Naive B cell (primary cell): ENCODE measurements at regions not wholly inside any gene's neighbourhood (a gene's known extent, or its start where the extent isn't known, plus 50 kb on each side); places are given as distances from the start of the nearest gene placed in this dataset.

Experiments
- ATAC-seq, 2 donors: fragments of 150-1000 bp; cut with Tn5 transposase; 2 replicates each; pipeline ENCODE4 v1.10.0; 2021; ENCODE audit warnings: low read depth in 2 of 2, mild to moderate bottlenecking in 2 of 2, moderate library complexity in 2 of 2
- DNase-seq: peaks from one replicate; pipeline ENCODE4 v3.0.0; 2022
- H3K27ac Mint-ChIP-seq, 6 donors: one replicate each; pipeline ENCODE4 v1.8.0; 2020 to 2022; ENCODE audit warnings: mild to moderate bottlenecking in 6 of 6, mixed read lengths in 6 of 6, moderate library complexity in 5 of 6, inconsistent platforms in 2 of 6
- H3K27me3 Mint-ChIP-seq, 3 donors: one replicate each; pipeline ENCODE4 v1.8.0; 2021 to 2022; ENCODE audit warnings: mixed read lengths in 3 of 3, mild to moderate bottlenecking in 1 of 3
- H3K36me3 Mint-ChIP-seq, 2 donors: one replicate each; pipeline ENCODE4 v1.8.0; 2020 to 2022; ENCODE audit warnings: mixed read lengths in 2 of 2, inconsistent platforms in 1 of 2, mild to moderate bottlenecking in 1 of 2
- H3K4me1 Mint-ChIP-seq, 3 donors: one replicate each; pipeline ENCODE4 v1.8.0; 2020 to 2022; ENCODE audit warnings: mixed read lengths in 3 of 3, inconsistent platforms in 1 of 3, mild to moderate bottlenecking in 1 of 3, moderate library complexity in 1 of 3
- H3K4me3 Mint-ChIP-seq, 8 donors: one replicate each; pipeline ENCODE4 v1.8.0; 2020 to 2022; ENCODE audit warnings: mild to moderate bottlenecking in 8 of 8, mixed read lengths in 8 of 8, moderate library complexity in 8 of 8, inconsistent platforms in 2 of 8
- H3K9me3 Mint-ChIP-seq, 7 donors: one replicate each; pipeline ENCODE4 v1.8.0; 2020 to 2022; ENCODE audit warnings: mixed read lengths in 7 of 7, mild to moderate bottlenecking in 5 of 7, inconsistent platforms in 2 of 7, moderate library complexity in 1 of 7

DNA sequence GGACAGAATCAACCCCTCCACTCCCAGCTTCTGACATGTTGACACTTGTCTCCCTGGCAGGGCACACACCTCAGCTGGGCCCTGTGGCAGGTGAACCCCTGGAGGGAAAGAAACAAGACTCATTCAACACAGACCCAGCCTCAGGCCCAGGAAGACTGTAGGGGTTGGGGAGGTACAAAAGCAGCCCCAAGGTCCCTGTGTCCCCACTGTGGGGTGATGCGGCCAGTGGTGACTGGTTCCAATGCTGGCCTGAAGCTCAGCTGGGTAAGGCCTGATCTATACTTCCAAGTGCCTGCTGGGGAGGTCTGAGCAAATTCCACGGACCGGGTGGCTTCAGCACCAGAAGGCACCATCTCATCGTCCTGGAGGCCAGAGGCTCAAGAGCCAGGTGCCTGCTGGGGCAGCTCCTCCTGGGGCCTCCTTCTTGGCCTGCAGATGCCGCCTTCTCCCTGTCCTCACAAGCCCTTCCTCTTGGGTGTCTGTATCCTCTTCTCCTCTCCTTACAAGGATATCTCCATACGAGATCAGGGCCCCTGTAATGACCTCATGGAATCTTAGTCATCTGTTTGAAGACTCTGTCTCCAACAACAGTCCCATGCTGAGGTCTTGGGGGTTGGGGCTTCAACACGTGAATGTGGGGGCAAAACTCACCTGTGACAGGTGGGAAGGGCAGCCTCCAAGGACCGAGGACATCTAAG is 1492.1 kb downstream of the BRD1 start:
- no peak for ATAC-seq
- Mint-ChIP-seq H3K4me1 (peaks cover 3 to 5% (median 3%) of the 10 kb centered on the region in 3 donors), H3K27ac (no peak overlapping the region), H3K4me3 (no peak overlapping the region), H3K9me3 (peaks cover 0 to 8% (median 0%) of the 10 kb centered on the region in 7 donors), H3K36me3 (no peaks in the 10 kb centered on the region), H3K27me3 (peaks cover 16 to 26% (median 25%) of the 10 kb centered on the region in 3 donors)
- DNase-seq = no peak

DNA sequence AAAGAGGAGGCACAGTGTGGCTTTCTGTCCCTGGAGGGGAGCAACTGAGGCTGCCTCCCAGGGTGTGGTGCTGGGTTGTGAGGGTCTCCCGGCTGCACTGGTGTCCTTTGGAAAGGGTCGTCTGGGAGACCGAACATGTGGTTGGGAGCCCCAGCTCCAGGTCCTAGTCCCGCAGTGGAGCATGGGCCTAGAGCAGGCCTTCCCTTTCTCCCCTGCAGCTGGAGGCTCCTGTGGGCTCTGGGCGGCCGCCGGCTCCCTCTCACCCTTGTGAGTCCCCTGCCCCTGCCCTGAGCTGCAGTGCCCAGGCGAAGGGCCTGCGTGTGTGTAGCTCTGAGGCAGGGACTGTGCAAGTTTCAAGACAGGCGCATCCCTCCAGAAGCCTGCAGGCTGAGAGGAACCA is 1492.7 kb downstream of the BRD1 start:
- DNase-seq (no peak), ATAC-seq (no peak)
- H3K4me3 Mint-ChIP-seq = no peak overlapping the region
- H3K36me3 Mint-ChIP-seq = no peaks in the 10 kb centered on the region
- H3K27ac Mint-ChIP-seq = no peak overlapping the region
- H3K27me3 Mint-ChIP-seq = peaks cover 15 to 24% (median 20%) of the 10 kb centered on the region in 3 donors
- peaks cover 3 to 5% (median 3%) of the 10 kb centered on the region in 3 donors for H3K4me1 Mint-ChIP-seq
- H3K9me3 Mint-ChIP-seq = peaks cover 0 to 9% (median 2%) of the 10 kb centered on the region in 7 donors

DNA sequence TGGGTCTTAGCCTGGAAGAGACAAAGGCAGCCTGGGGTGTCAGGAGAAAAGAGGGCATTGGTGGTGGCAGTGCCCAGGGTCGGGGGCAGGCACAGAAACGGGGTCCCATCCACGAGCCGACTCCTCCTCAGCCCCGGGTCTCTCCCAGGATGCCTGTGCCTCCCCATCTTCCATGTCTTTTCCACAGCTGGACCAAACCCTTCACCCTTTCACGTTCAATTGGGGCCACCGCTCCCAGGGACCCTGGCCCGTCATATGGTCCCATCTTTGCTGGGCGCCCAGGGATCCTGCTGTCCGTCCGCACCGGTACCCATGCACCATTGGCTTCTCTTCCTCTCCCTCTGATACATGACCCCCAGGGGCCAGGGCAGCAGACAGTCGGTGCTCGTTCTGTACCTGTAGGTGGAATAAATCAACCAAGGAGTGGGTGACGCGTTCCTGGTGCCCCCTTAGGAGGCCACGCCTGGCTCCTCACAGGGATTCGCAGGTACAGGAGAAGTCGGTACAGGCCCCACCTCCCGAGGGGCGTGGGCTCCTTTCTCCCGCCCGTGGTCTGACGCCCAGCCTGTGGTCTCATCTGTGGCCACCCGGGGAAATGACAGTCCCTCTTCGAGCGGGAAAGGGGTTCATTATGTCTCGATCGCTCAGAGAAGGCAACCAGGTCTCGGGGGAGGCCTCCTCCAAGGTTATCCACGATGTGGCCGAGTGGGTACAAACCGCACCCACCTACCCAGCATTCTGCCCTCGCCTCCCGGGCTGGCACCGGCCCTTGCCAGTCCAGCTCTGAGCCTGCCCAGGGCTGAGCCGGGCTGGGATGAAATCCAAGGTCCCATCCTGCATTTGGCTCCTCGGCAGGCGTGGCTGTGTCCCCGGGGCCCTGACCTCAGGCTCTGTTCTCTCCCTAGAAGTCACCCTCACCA is 1493.6 kb downstream of the BRD1 start:
- Mint-ChIP-seq H3K27ac (peak overlapping the region in 2 of 6 donors; percentile 36 to 70), H3K9me3 (peaks cover 4 to 13% (median 10%) of the 10 kb centered on the region in 7 donors), H3K27me3 (peaks cover 12 to 21% (median 15%) of the 10 kb centered on the region in 3 donors), H3K4me1 (peaks cover 3 to 5% (median 3%) of the 10 kb centered on the region in 3 donors), H3K36me3 (peaks cover 7 to 8% of the 10 kb centered on the region in 2 donors), H3K4me3 (no peak overlapping the region)
- no peak for ATAC-seq
- no peak for DNase-seq

DNA sequence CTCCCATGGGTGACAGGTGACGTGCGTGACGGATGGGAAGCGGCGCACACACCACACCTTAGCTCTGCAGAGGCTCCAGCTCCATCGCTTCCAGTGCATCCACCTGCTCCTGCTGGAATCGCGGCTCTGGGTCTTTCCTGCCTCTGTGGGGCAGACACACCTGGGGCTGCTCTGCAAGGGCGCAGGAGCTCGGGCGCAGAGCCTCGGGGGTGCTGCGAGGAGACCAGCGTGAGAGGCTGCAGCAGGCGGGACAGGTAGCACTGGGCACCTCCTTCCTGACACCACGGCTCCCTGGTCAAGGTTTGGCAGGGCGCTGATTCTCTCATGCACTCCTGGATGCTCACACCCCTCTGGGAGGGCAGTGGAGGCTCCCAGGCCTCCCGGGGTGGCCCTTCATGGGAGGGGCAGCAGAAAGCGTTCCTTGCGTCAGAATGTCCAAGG is 1494.3 kb downstream of the BRD1 start:
- Mint-ChIP-seq H3K27ac (no peak overlapping the region), H3K27me3 (peaks cover 8 to 21% (median 12%) of the 10 kb centered on the region in 3 donors), H3K36me3 (peaks cover 7 to 15% of the 10 kb centered on the region in 2 donors), H3K4me1 (peaks cover 3 to 5% (median 5%) of the 10 kb centered on the region in 3 donors), H3K9me3 (peaks cover 4 to 19% (median 12%) of the 10 kb centered on the region in 7 donors), H3K4me3 (no peak overlapping the region)
- ATAC-seq (no peak), DNase-seq (no peak)

DNA sequence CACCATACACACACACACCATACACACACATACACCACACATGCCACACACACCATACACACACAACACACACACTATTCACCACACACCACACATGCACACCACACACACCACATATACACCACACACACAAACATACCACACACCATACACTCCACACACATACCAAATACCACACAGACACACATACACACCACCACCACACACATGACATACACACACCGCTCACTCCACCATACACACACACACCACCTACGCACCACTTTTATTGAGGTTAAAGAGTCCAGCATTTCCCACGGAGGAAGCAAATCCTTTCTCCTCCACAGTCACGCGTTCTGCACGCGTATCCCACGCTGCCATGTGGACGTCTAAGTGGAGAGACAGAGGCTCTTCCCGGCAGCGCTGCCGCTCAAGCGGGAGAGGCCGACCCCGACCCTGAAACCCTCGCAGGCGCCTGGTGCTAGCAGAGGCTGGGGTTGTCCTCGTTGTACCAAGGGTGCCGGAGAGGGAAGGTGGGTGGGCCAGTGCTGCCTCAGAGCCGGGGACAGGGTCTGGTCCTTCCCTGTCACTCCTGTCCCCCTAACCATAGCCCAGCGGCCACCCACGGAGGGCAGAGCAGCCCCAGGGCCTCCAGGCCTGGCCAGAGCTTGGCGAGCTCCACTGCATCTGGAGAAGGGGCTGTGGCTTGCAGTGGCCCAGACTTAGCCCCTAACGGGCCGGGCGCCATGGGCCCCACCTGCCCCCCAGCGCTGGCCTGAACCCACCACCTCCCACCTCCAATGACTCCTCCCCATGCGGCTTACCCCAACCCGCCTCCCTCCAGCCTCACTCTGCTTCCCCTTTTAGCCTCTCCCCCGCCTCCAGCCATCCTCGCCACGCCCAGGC is 1495.0 kb downstream of the BRD1 start:
- H3K4me1 Mint-ChIP-seq = peaks cover under 1 to 3% (median 3%) of the 10 kb centered on the region in 3 donors
- H3K36me3 Mint-ChIP-seq = peaks cover 7 to 20% of the 10 kb centered on the region in 2 donors
- DNase-seq (no peak), ATAC-seq (no peak)
- peaks cover 2 to 16% (median 11%) of the 10 kb centered on the region in 3 donors for H3K27me3 Mint-ChIP-seq
- peaks cover 4 to 22% (median 16%) of the 10 kb centered on the region in 7 donors for H3K9me3 Mint-ChIP-seq
- H3K27ac Mint-ChIP-seq = peak overlapping the region in 1 of 6 donors; percentile 81
- no peak overlapping the region for H3K4me3 Mint-ChIP-seq

DNA sequence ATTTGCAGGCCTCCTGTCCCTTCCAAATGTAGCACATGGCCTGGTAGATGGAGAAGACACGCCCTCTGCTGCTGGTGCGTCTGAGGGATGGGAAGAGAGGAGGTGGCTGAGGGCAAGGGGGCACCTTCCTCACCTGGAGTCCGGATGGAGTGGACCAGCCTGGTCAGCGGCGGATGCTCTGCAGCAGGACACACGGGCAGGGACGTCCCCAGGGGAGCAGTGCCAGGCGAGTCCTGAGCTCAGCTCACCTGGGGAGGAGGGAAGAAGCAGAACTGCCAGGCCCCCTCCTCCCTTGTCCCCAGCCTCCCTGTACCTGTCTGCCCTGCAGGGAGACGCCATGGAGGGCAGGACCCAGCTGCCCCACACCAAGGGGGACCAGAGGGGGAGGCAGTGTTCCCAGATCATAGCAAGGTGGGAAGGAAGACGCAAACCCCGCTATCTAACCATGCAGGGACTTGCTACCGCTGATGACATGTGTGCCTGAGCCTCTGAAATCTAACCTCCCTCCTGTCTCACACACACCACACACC is 1495.9 kb downstream of the BRD1 start:
- no peak overlapping the region for H3K4me3 Mint-ChIP-seq

DNA sequence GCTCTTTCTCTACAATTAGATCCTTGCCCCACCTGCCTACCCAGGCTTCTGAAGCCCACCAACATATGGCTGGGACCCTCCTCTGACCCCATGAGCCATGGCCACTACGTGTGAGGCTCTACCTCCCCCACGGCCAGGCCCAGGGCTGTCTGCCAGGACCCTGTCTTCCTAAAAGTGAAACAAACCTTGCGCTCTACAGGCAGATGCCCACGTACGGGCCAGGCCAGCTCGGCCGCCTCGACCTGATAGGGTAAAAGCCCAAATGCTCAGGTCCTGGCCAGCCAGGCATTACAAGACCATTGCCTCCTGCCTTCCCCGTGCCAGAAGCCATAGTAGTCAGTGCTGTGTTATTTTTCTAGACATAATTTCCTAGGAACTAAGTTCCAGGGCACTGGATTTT is 1496.4 kb downstream of the BRD1 start:
- Mint-ChIP-seq H3K4me1 (peaks cover 0 to 3% (median 3%) of the 10 kb centered on the region in 3 donors), H3K36me3 (peaks cover 7 to 20% of the 10 kb centered on the region in 2 donors), H3K9me3 (peaks cover 4 to 31% (median 16%) of the 10 kb centered on the region in 7 donors), H3K27me3 (peaks cover 0 to 15% (median 8%) of the 10 kb centered on the region in 3 donors), H3K4me3 (peak overlapping the region in 1 of 8 donors; percentile 47), H3K27ac (no peak overlapping the region)
- DNase-seq (no peak), ATAC-seq (no peak)

More for the DNA sequence above, 1495.9 kb downstream of the BRD1 start:
- peaks cover 0 to 15% (median 8%) of the 10 kb centered on the region in 3 donors for H3K27me3 Mint-ChIP-seq
- peaks cover 0 to 3% (median 3%) of the 10 kb centered on the region in 3 donors for H3K4me1 Mint-ChIP-seq
- DNase-seq = no peak
- H3K27ac Mint-ChIP-seq = no peak overlapping the region
- ATAC-seq = no peak
- H3K36me3 Mint-ChIP-seq = peaks cover 7 to 20% of the 10 kb centered on the region in 2 donors
- peaks cover 4 to 31% (median 16%) of the 10 kb centered on the region in 7 donors for H3K9me3 Mint-ChIP-seq

DNA sequence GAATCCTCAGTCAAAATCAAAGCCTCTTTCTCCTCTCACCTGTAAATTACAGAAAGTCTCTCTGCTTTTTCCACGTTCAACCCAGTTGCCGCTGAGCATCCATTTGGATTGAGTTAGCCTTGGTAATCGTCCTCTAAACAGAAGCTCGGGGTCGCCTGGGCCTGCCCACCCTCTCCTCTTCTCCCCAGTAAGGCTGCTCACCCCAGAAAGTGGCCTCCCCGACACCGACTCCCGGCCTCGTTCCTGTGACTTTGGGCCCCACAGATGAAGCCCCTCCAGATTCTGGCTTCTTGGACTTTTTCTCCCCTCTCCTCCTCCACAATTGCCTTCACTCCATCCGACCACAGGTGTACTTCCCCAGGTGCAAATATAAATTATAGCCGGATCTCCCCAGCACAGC is 1500.0 kb downstream of the BRD1 start:
- H3K27ac Mint-ChIP-seq = no peak overlapping the region
- H3K36me3 Mint-ChIP-seq = peaks cover 20 to 22% of the 10 kb centered on the region in 2 donors
- DNase-seq (no peak), ATAC-seq (no peak)
- H3K27me3 Mint-ChIP-seq = peaks cover 4 to 19% (median 8%) of the 10 kb centered on the region in 3 donors
- H3K4me3 Mint-ChIP-seq = no peak overlapping the region
- peaks cover 0 to 3% (median 3%) of the 10 kb centered on the region in 3 donors for H3K4me1 Mint-ChIP-seq
- peaks cover 10 to 50% (median 25%) of the 10 kb centered on the region in 7 donors for H3K9me3 Mint-ChIP-seq

DNA sequence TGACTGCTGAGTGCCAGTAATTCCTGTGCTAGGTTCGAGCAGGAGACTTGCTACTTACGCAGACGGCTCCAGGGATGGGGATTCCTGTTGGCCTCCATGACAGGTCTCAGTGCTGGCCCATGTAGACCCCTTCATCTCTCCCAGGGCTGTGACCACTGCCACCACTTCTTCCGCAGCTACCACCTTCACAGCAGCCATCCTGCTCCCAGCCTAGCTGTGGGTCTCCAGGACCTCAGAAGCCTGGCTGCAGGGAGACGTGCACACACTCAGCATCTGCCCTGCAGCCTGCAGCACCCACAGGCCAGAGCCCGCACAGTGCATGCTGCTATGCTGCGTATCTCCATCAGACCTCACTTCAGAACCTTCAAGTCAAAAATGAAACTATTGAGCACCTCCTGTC is 1503.9 kb downstream of the BRD1 start:
- Mint-ChIP-seq H3K36me3 (peaks cover 9 to 15% of the 10 kb centered on the region in 2 donors), H3K9me3 (peaks cover 7 to 36% (median 16%) of the 10 kb centered on the region in 7 donors), H3K27ac (no peak overlapping the region), H3K27me3 (peaks cover 7 to 20% (median 16%) of the 10 kb centered on the region in 3 donors), H3K4me1 (peaks cover 0 to 3% (median 0%) of the 10 kb centered on the region in 3 donors), H3K4me3 (peak overlapping the region in 1 of 8 donors; percentile 35)
- no peak for DNase-seq
- ATAC-seq = no peak

DNA sequence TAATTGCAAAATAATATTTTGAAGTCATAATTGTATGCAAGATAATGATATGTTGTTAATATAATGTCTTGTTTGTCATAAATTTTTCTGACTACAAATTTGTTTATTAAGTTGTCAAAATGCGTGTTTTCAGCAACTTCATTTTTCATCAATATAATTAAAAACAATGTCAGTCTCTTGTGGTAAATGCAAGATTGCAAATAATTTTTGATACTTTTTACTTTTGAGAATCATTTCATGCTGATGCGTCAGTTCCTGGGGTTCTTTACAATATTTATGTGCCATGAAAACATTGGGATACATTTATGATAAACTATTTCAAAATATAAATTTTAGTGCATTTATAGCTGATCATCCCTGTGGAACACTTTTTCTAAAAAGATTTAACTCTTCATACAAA is 1504.8 kb downstream of the BRD1 start:
- Mint-ChIP-seq H3K27ac (no peak overlapping the region), H3K9me3 (peaks cover 3 to 29% (median 10%) of the 10 kb centered on the region in 7 donors), H3K27me3 (peaks cover 7 to 29% (median 9%) of the 10 kb centered on the region in 3 donors), H3K4me3 (no peak overlapping the region), H3K36me3 (peaks cover 1 to 15% of the 10 kb centered on the region in 2 donors), H3K4me1 (no peaks in the 10 kb centered on the region)
- no peak for ATAC-seq
- DNase-seq = no peak

DNA sequence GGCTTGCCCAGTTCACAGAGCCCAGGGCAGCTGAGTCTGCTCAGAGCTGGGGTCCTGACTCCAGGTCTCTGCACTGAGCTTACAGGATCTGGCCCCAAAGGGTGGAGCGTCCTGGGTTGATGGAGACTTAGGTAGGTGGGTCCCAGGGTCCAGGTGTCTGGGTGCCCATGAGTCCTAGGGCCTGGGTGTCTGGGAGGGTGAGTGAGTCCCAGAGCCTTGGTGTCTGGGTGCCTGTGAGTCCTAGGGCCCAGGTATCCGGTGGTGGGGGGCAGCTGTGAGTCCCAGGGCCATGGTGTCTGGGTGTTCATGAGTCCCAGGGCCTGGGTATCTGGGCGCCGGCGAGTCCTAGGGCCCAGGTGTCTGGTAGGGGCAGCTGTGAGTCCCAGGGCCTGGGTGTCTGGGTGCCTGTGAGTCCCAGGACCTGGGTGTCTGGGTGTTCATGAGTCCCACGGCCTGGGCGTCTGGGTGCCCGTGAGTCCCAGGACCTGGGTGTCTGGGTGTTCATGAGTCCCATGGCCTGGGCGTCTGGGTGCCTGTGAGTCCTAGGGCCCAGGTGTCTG is 1505.6 kb downstream of the BRD1 start:
- Mint-ChIP-seq H3K4me1 (no peaks in the 10 kb centered on the region), H3K4me3 (no peak overlapping the region)
- ATAC-seq = no peak

More for the DNA sequence above, 1505.6 kb downstream of the BRD1 start:
- Mint-ChIP-seq H3K27ac (peak overlapping the region in 1 of 6 donors; percentile 40), H3K36me3 (peaks cover 0 to 15% of the 10 kb centered on the region in 2 donors), H3K9me3 (peaks cover 0 to 29% (median 10%) of the 10 kb centered on the region in 7 donors), H3K27me3 (peaks cover 7 to 33% (median 7%) of the 10 kb centered on the region in 3 donors)
- no peak for DNase-seq
